H1 (cell line): ENCODE measurements at regions not wholly inside any gene's neighbourhood (a gene's known extent, or its start where the extent isn't known, plus 50 kb on each side); places are given as distances from the start of the nearest gene placed in this dataset.

ENCODE experiments used
- CTCF ChIA-PET: fragments of 300-600 bp; sonication (Branson Sonifier 250); formaldehyde crosslinking; loops from one replicate; lab custom pipeline; 2021; ENCODE audit not compliant: partially characterized antibody; lab: Charles Lee
- POLR2A ChIA-PET: fragments of 300-600 bp; sonication (Branson Sonifier 250); formaldehyde crosslinking; loops from one replicate; lab custom pipeline; 2021; ENCODE audit warnings: inconsistent platforms; ENCODE audit not compliant: partially characterized antibody; lab: Charles Lee
- DNase-seq, 2 experiments: peaks; one replicate each; pipeline versions ENCODE4 v3.0.0 to v3.0.0-alpha.2; 2010 to 2022; ENCODE audit warnings: low spot score in 2 of 2, low read depth in 1 of 2, mixed read lengths in 1 of 2
- FAIRE-seq: peaks from 2 replicates; lab custom pipeline; 2011; peaks lifted over from hg19 to GRCh38; lab: Jason Lieb, UNC
- H2AFZ ChIP-seq: 2 replicates; pipeline ENCODE4 v1.8.1; 2012; ENCODE audit warnings: low read length, inconsistent platforms
- H2AK5ac ChIP-seq: 2 replicates; pipeline ENCODE4 v1.6.1; 2013; ENCODE audit warnings: low read depth, low read length
- H2BK120ac ChIP-seq: replicated peaks from 2 replicates; pipeline ENCODE3; 2013; ENCODE audit warnings: low read depth, low read length, inconsistent platforms
- H2BK12ac ChIP-seq: 2 replicates; pipeline ENCODE4 v1.6.1; 2013; ENCODE audit warnings: low read depth, low read length
- H2BK15ac ChIP-seq: 2 replicates; pipeline ENCODE4 v1.6.1; 2013; ENCODE audit warnings: low read length
- H2BK20ac ChIP-seq: 2 replicates; pipeline ENCODE4 v1.6.1; 2013; ENCODE audit warnings: low read length
- H2BK5ac ChIP-seq: 2 replicates; pipeline ENCODE4 v1.6.1; 2013; ENCODE audit warnings: low read depth, low read length
- H3K14ac ChIP-seq: 2 replicates; pipeline ENCODE4 v1.6.1; 2013; ENCODE audit warnings: inconsistent platforms; ENCODE audit not compliant: insufficient read length
- H3K18ac ChIP-seq: 2 replicates; pipeline ENCODE4 v1.6.1; 2013; ENCODE audit warnings: low read length; ENCODE audit errors: extremely low read depth
- H3K23ac ChIP-seq: 2 replicates; pipeline ENCODE4 v1.6.1; 2013; ENCODE audit warnings: inconsistent platforms; ENCODE audit not compliant: insufficient read length
- H3K23me2 ChIP-seq: 2 replicates; pipeline ENCODE4 v1.6.1; 2013; ENCODE audit warnings: low read depth, low read length
- H3K27ac ChIP-seq: 2 replicates; pipeline ENCODE4 v1.6.1; 2011; ENCODE audit warnings: low read depth, low read length, inconsistent platforms
- H3K27me3 ChIP-seq, 4 experiments: replicated peaks in 1 of 4; 1 replicate in 1 of 4; 2 replicates in 3 of 4; pipeline versions ENCODE4 v1.6.1 to v1.8.1; 2011 to 2013; ENCODE audit warnings: low read length in 3 of 4, mild to moderate bottlenecking in 3 of 4, inconsistent platforms in 2 of 4, mixed read lengths in 2 of 4, moderate library complexity in 1 of 4; ENCODE audit not compliant: control insufficient read depth in 3 of 4, insufficient read depth in 3 of 4; ENCODE audit errors: extremely low read depth in 1 of 4
- H3K36me3 ChIP-seq, 4 experiments: 2 replicates each; pipeline versions ENCODE4 v1.6.1 to v1.8.1; 2011 to 2013; ENCODE audit warnings: mild to moderate bottlenecking in 4 of 4, low read length in 3 of 4, moderate library complexity in 2 of 4, control low read depth in 1 of 4, inconsistent platforms in 1 of 4; ENCODE audit not compliant: insufficient read depth in 4 of 4, control insufficient read depth in 2 of 4
- H3K4ac ChIP-seq: replicated peaks from 2 replicates; pipeline ENCODE3; 2013; ENCODE audit warnings: low read length, low read depth, mixed read lengths, inconsistent platforms; ENCODE audit not compliant: insufficient read length
- H3K4me1 ChIP-seq, 4 experiments: replicated peaks in 1 of 4; 1 replicate in 1 of 4; 2 replicates in 3 of 4; pipeline versions ENCODE4 v1.6.1 to v1.8.1; 2011 to 2013; ENCODE audit warnings: low read length in 3 of 4, inconsistent platforms in 2 of 4, mixed read lengths in 1 of 4; ENCODE audit not compliant: insufficient read depth in 4 of 4, control insufficient read depth in 3 of 4
- H3K4me2 ChIP-seq, 2 experiments: 2 replicates each; pipeline versions ENCODE4 v1.6.1 to v1.8.1; 2011 to 2013; ENCODE audit warnings: low read depth in 2 of 2, low read length in 2 of 2, control low read depth in 1 of 2, inconsistent platforms in 1 of 2, mild to moderate bottlenecking in 1 of 2; ENCODE audit not compliant: insufficient read depth in 1 of 2
- H3K4me3 ChIP-seq, 4 experiments: fragments of 200-600, 300-600 bp in 1 of 4; sonication (generic), shearing (Covaris generic), sonication (Bioruptor Twin) in 1 of 4; 2 replicates each; pipeline versions ENCODE4 v1.5.1 to v1.8.1; 2011 to 2016; ENCODE audit warnings: low read length in 4 of 4, low read depth in 3 of 4, control low read depth in 2 of 4, inconsistent platforms in 2 of 4, mild to moderate bottlenecking in 2 of 4, mixed read lengths in 1 of 4, moderate library complexity in 1 of 4; ENCODE audit not compliant: insufficient read depth in 2 of 4; ENCODE audit errors: extremely low read depth in 1 of 4
- H3K56ac ChIP-seq: replicated peaks from 2 replicates; pipeline ENCODE3; 2013; ENCODE audit warnings: low read depth, mild to moderate bottlenecking, mixed read lengths, low read length, inconsistent platforms; ENCODE audit not compliant: insufficient read length
- H3K79me1 ChIP-seq: 2 replicates; pipeline ENCODE4 v1.6.1; 2013; ENCODE audit warnings: low read depth, low read length, control low read depth
- H3K79me2 ChIP-seq, 2 experiments: 2 replicates each; pipeline versions ENCODE4 v1.6.1 to v1.8.1; 2012 to 2013; ENCODE audit warnings: low read length in 2 of 2, mild to moderate bottlenecking in 2 of 2, inconsistent platforms in 1 of 2; ENCODE audit not compliant: insufficient read depth in 2 of 2, control insufficient read depth in 1 of 2
- H3K9ac ChIP-seq, 4 experiments: replicated peaks in 1 of 4; 1 replicate in 1 of 4; 2 replicates in 3 of 4; pipeline versions ENCODE4 v1.6.1 to v1.8.1; 2011 to 2013; ENCODE audit warnings: low read depth in 3 of 4, low read length in 3 of 4, control low read depth in 2 of 4, mild to moderate bottlenecking in 2 of 4, moderate library complexity in 2 of 4, inconsistent platforms in 1 of 4; ENCODE audit errors: extremely low read depth in 1 of 4
- H3K9me3 ChIP-seq, 2 experiments: 2 replicates each; pipeline versions ENCODE4 v1.6.1 to v1.8.1; 2012 to 2013; ENCODE audit warnings: mild to moderate bottlenecking in 2 of 2, moderate library complexity in 2 of 2, control low read depth in 1 of 2, inconsistent platforms in 1 of 2, low read depth in 1 of 2, low read length in 1 of 2, mixed read lengths in 1 of 2; ENCODE audit not compliant: insufficient read depth in 2 of 2
- H4K20me1 ChIP-seq, 2 experiments: replicated peaks in 1 of 2; 2 replicates each; pipeline versions ENCODE3 to v1.8.1; 2011 to 2013; ENCODE audit warnings: inconsistent platforms in 2 of 2, low read length in 2 of 2, mild to moderate bottlenecking in 1 of 2; ENCODE audit not compliant: insufficient read depth in 2 of 2, control insufficient read depth in 1 of 2
- H4K5ac ChIP-seq: 2 replicates; pipeline ENCODE4 v1.6.1; 2013; ENCODE audit warnings: low read length, low read depth, mixed read lengths, inconsistent platforms; ENCODE audit not compliant: insufficient read length
- H4K8ac ChIP-seq: 2 replicates; pipeline ENCODE4 v1.8.0; 2013; ENCODE audit warnings: mild to moderate bottlenecking, moderate library complexity, low read length, inconsistent platforms; ENCODE audit not compliant: insufficient read depth; ENCODE audit errors: extremely low read depth
- H4K91ac ChIP-seq: replicated peaks from 2 replicates; pipeline ENCODE3; 2013; ENCODE audit warnings: low read length, mixed read lengths, inconsistent platforms; ENCODE audit not compliant: insufficient read length
- BRCA1 ChIP-seq: IDR thresholded peaks from 2 replicates; pipeline ENCODE4 v1.6.1; 2012; ENCODE audit warnings: low read depth, low read length, improper control_type of control experiment
- MAFK ChIP-seq: IDR thresholded peaks from 2 replicates; pipeline ENCODE4 v1.6.1; 2012; ENCODE audit warnings: low read depth, mild to moderate bottlenecking, improper control_type of control experiment, low read length
- WGBS, 2 experiments: shearing (Covaris generic) in 1 of 2; methylation state at CpG; one replicate each; pipeline versions ENCODE4 v1.1.6 to v1.1.7; 2013 to 2015; ENCODE audit warnings: low lambda C conversion rate in 2 of 2, mixed read lengths in 2 of 2, inconsistent platforms in 1 of 2, low coverage in 1 of 2, missing lambda C conversion rate in 1 of 2; ENCODE audit not compliant: insufficient replicate concordance in 2 of 2, insufficient coverage in 1 of 2, insufficient read length in 1 of 2; ENCODE audit errors: extremely low coverage in 1 of 2, missing lambda C conversion rate in 1 of 2; 5-methylcytosine and 5-hydroxymethylcytosine counted together

- no peak overlapping the region for H3K23ac ChIP-seq
- FAIRE-seq, result no peak
- H3K56ac ChIP-seq, result no peak overlapping the region
- H2BK120ac ChIP-seq, result no peak overlapping the region
- H3K14ac ChIP-seq, result no peak overlapping the region
- no peaks in the 10 kb centered on the region for H4K20me1 ChIP-seq
- H3K4me2 ChIP-seq, result no peak overlapping the region
- H3K4ac ChIP-seq, result no peak overlapping the region
- H3K36me3 ChIP-seq, result no peaks in the 10 kb centered on the region
- no peak overlapping the region for H4K91ac ChIP-seq
- H3K79me1 ChIP-seq, result no peaks in the 10 kb centered on the region
- no peak overlapping the region for H3K4me3 ChIP-seq
- ChIA-PET CTCF (interaction anchor here (0.7 to 1.6 kb wide), 5 partner anchors 11 to 515 kb away, joined by 3 to 4 read pairs (median 3); no protein-coding TSS in a partner anchor), POLR2A (interaction anchor here (0.7 kb wide), 1 partner anchor 11 kb away, joined by 3 read pairs; no protein-coding TSS in a partner anchor)
- H4K8ac ChIP-seq, result no peak overlapping the region
- WGBS, 2 experiments, result 92% methylated on average over 6 of the region's 6 CpGs; no CpG with 5 or more reads in 1 of the 2 experiments
- H2BK12ac ChIP-seq, result no peak overlapping the region
- no peaks in the 10 kb centered on the region for H3K9me3 ChIP-seq
- no peak overlapping the region for H2BK20ac ChIP-seq
- no peak overlapping the region for H2AK5ac ChIP-seq
- H2BK15ac ChIP-seq, result no peak overlapping the region
- H2AFZ ChIP-seq, result no peak overlapping the region
- H3K4me1 ChIP-seq, result peaks cover 0 to 2% (median under 1%) of the 10 kb centered on the region in 4 experiments; a peak in 1 of 7 replicates
- H3K18ac ChIP-seq, result no peak overlapping the region
- no peak overlapping the region for H2BK5ac ChIP-seq
- H4K5ac ChIP-seq, result no peak overlapping the region
- H3K23me2 ChIP-seq, result peaks cover 2% of the 10 kb centered on the region; the same call in 1 of the 2 replicates
- no peaks in the 10 kb centered on the region for H3K79me2 ChIP-seq
- DNase-seq, result peak in 1 of 2 experiments; percentile 41
- peak; percentile 65 for TF ChIP-seq MAFK
- no peak for TF ChIP-seq BRCA1
- TF ChIP-seq, all 59 proteins: peak for 1
- Histone ChIP-seq H3K27ac (no peak overlapping the region), H3K9ac (no peak overlapping the region), H3K27me3 (no peaks in the 10 kb centered on the region; a peak in 1 of 7 replicates)
Observed at GRCh38 chr3:186458306-186459107, 85.7 kb downstream of the CRYGS start.
